ENCODE measurements at regions not wholly inside any gene's neighbourhood (a gene's known extent, or its start where the extent isn't known, plus 50 kb on each side); places are given as distances from the start of the nearest gene placed in this dataset.

DNA sequence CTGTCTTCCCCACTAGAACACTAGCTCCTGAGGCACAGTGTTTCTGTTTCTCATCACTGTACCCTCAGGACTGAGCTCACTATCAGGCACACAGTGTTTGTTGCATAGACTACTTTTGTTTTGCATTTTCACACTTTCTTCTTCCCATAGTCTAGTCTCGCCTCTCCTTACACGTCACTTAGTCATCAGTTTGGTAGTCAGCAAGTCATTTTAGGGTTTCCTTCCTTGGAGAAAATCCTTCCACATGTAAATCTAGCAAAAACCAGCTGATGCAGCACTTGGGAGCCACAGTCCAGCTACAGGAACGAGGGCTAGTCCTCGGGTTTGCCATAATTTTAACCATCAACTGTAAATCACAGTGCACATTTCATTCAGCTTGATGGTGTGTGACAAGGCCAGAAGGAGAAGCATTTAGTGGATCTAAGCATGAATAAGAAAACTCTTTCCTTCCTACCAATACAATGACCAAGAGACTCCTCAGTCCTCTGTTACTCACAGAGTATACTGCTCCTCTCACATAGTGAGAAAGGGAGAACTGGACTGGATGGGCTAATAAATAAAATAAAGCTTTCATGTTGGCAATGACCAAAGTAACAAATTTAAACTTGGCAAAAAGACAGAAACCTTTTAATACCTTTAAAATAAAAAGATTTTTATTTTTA lies 221.0 kb downstream of the KLF12 start:
- in situ Hi-C loops (cut with MboI; ENCODE audit: low pct_unique_long_range_greater_than_20kb, low sequenced_read_pairs, unreplicated experiment) = no loop called here
- TF ChIP-seq, protein P1, sequence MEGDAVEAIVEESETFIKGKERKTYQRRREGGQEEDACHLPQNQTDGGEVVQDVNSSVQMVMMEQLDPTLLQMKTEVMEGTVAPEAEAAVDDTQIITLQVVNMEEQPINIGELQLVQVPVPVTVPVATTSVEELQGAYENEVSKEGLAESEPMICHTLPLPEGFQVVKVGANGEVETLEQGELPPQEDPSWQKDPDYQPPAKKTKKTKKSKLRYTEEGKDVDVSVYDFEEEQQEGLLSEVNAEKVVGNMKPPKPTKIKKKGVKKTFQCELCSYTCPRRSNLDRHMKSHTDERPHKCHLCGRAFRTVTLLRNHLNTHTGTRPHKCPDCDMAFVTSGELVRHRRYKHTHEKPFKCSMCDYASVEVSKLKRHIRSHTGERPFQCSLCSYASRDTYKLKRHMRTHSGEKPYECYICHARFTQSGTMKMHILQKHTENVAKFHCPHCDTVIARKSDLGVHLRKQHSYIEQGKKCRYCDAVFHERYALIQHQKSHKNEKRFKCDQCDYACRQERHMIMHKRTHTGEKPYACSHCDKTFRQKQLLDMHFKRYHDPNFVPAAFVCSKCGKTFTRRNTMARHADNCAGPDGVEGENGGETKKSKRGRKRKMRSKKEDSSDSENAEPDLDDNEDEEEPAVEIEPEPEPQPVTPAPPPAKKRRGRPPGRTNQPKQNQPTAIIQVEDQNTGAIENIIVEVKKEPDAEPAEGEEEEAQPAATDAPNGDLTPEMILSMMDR (IDR thresholded peaks at IDR 0.05; ENCODE audit: extremely low read depth, insufficient read depth, missing control alignments) = no peak
- DNase-seq (ENCODE audit: low spot score) = no peak

- TF ChIP-seq, protein P1 (IDR thresholded peaks at IDR 0.05; ENCODE audit: extremely low read depth, insufficient read depth, missing control alignments) = no peak
- in situ Hi-C loops (cut with MboI; ENCODE audit: low pct_unique_long_range_greater_than_20kb, low sequenced_read_pairs, unreplicated experiment) = no loop called here
- no peak for DNase-seq (ENCODE audit: low spot score)
These were observed 222.8 kb downstream of the KLF12 start for GRCh38 chr13:73911361-73911760.

GRCh38 chr13:73910733-73911132 lies 223.5 kb downstream of the KLF12 start:
- DNase-seq (ENCODE audit: low spot score) = no peak
- TF ChIP-seq, protein P1 (IDR thresholded peaks at IDR 0.05; ENCODE audit: extremely low read depth, insufficient read depth, missing control alignments) = no peak
- in situ Hi-C loops (cut with MboI; ENCODE audit: low pct_unique_long_range_greater_than_20kb, low sequenced_read_pairs, unreplicated experiment) = no loop called here

DNA sequence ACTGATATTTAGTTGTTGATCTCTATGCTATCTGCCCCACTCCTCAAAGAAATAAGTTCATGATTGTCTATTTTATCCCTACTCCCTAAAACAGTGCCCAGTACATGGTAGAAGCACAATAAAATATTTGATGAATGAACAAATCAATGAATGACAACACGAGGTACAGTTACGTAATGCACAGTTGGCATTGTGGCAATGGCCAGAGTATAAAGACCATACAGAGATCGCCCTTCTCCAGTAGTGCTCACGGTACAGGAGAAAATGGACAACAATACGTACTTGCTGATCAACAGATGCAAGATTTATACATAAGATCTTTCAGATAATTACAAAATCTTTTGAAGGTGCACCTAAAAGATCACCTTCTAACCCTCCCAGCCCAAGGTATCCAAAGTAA lies 225.4 kb downstream of the KLF12 start:
- in situ Hi-C loops (cut with MboI; ENCODE audit: low pct_unique_long_range_greater_than_20kb, low sequenced_read_pairs, unreplicated experiment) = no loop called here
- no peak for DNase-seq (ENCODE audit: low spot score)
- TF ChIP-seq, protein P1 (IDR thresholded peaks at IDR 0.05; ENCODE audit: extremely low read depth, insufficient read depth, missing control alignments) = no peak

DNA sequence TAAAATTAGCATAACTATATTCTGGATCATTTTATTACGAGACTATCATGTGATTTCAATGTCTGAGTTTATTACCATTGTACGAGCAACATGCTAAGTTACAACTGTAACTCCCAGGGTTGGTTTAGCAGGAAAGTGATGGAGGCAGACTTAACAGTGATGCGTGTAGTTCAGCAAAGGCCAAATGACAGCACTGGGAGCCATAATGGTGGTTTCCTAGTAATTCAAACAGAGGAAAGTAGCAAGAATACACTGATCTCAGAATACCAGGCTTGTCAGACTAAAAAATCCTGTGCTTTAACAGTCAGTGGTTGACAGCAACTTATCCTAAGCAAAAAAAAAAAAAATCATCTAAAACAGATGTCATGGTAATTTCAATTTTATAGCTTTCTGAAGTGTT lies 229.6 kb downstream of the KLF12 start:
- DNase-seq (ENCODE audit: low spot score) = no peak
- TF ChIP-seq, protein P1 (IDR thresholded peaks at IDR 0.05; ENCODE audit: extremely low read depth, insufficient read depth, missing control alignments) = no peak
- in situ Hi-C loops (cut with MboI; ENCODE audit: low pct_unique_long_range_greater_than_20kb, low sequenced_read_pairs, unreplicated experiment) = no loop called here

GRCh38 chr13:73903561-73903960 lies 230.6 kb downstream of the KLF12 start:
- DNase-seq (ENCODE audit: low spot score) = no peak
- in situ Hi-C loops (cut with MboI; ENCODE audit: low pct_unique_long_range_greater_than_20kb, low sequenced_read_pairs, unreplicated experiment) = no loop called here
- TF ChIP-seq, protein P1 (IDR thresholded peaks at IDR 0.05; ENCODE audit: extremely low read depth, insufficient read depth, missing control alignments) = no peak
